ENCODE measurements at regions not wholly inside any gene's neighbourhood (a gene's known extent, or its start where the extent isn't known, plus 50 kb on each side); places are given as distances from the start of the nearest gene placed in this dataset.
"Not testable (repeated sequence)": the region's sequence is repeated elsewhere in the genome, so short reads cannot be mapped to it uniquely, and the experiment has no call there.

GRCh38 chr17:27095821-27096220 is 198.1 kb upstream of the WSB1 start:
- not testable (repeated sequence) for H3K4me3 ChIP-seq (ENCODE audit: low read depth in 1 of 2, low read length in 2 of 2); H3K4me1 ChIP-seq (ENCODE audit: insufficient read depth, low read length)

DNA sequence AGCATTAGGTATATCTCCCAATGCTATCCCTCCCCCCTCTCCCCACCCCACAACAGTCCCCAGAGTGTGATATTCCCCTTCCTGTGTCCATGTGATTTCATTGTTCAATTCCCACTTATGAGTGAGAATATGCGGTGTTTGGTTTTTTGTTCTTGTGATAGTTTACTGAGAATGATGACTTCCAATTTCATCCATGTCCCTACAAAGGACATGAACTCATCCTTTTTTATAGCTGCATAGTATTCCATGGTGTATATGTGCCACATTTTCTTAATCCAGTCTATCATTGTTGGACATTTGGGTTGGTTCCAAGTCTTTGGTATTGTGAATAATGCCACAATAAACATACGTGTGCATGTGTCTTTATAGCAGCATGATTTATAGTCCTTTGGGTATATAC is 194.6 kb upstream of the WSB1 start:
- not testable (repeated sequence) for H3K36me3 ChIP-seq (ENCODE audit: insufficient read depth, low read length); ATAC-seq (ENCODE audit: insufficient read depth, low read depth); H3K27ac ChIP-seq (ENCODE audit: low read length); H3K79me2 ChIP-seq (ENCODE audit: insufficient read depth, low read length); H3K9me3 ChIP-seq (ENCODE audit: insufficient read depth, low read length, severe bottlenecking); H3K27me3 ChIP-seq (ENCODE audit: insufficient read depth, low read length, poor library complexity); H3K4me3 ChIP-seq (ENCODE audit: low read depth in 1 of 2, low read length in 2 of 2); DNase-seq; H2AFZ ChIP-seq (ENCODE audit: low read depth, low read length); H3K4me2 ChIP-seq (ENCODE audit: insufficient read depth, low read length); H3K4me1 ChIP-seq (ENCODE audit: insufficient read depth, low read length); H3K9ac ChIP-seq (ENCODE audit: low read depth, low read length); H4K20me1 ChIP-seq (ENCODE audit: insufficient read depth, low read length)

More at GRCh38 chr17:27095821-27096220, 198.1 kb upstream of the WSB1 start:
- H2AFZ ChIP-seq (ENCODE audit: low read depth, low read length); H3K9me3 ChIP-seq (ENCODE audit: insufficient read depth, low read length, severe bottlenecking); H4K20me1 ChIP-seq (ENCODE audit: insufficient read depth, low read length); H3K79me2 ChIP-seq (ENCODE audit: insufficient read depth, low read length); H3K27ac ChIP-seq (ENCODE audit: low read length); DNase-seq; H3K36me3 ChIP-seq (ENCODE audit: insufficient read depth, low read length); H3K9ac ChIP-seq (ENCODE audit: low read depth, low read length); ATAC-seq (ENCODE audit: insufficient read depth, low read depth); H3K4me2 ChIP-seq (ENCODE audit: insufficient read depth, low read length); H3K27me3 ChIP-seq (ENCODE audit: insufficient read depth, low read length, poor library complexity): not testable (repeated sequence)

DNA sequence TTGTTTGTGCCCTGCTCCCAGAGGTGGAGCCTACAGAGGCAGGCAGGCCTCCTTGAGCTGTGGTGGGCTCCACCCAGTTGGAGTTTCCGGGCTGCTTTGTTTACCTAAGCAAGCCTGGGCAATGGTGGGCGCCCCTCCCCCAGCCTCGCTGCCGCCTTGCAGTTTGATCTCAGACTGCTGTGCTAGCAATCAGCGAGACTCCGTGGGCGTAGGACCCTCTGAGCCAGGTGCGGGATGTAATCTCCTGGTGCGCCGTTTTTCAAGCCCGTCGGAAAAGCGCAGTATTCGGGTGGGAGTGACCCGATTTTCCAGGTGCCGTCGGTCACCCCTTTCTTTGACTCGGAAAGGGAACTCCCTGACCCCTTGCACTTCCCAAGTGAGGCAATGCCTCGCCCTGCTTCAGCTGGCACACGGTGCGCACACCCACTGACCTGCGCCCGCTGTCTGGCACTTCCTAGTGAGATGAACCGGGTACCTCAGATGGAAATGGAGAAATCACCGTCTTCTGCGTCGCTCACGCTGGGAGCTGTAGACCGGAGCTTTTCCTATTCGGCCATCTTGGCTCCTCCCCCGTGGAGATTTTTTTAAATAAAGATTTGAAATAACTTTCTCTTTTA is 189.2 kb upstream of the WSB1 start:
- H4K20me1 ChIP-seq (ENCODE audit: insufficient read depth, low read length); H3K27ac ChIP-seq (ENCODE audit: low read length); H3K79me2 ChIP-seq (ENCODE audit: insufficient read depth, low read length); H2AFZ ChIP-seq (ENCODE audit: low read depth, low read length); H3K4me2 ChIP-seq (ENCODE audit: insufficient read depth, low read length); H3K36me3 ChIP-seq (ENCODE audit: insufficient read depth, low read length); H3K4me3 ChIP-seq (ENCODE audit: low read depth in 1 of 2, low read length in 2 of 2); H3K4me1 ChIP-seq (ENCODE audit: insufficient read depth, low read length); DNase-seq; ATAC-seq (ENCODE audit: insufficient read depth, low read depth); H3K9me3 ChIP-seq (ENCODE audit: insufficient read depth, low read length, severe bottlenecking); H3K27me3 ChIP-seq (ENCODE audit: insufficient read depth, low read length, poor library complexity); H3K9ac ChIP-seq (ENCODE audit: low read depth, low read length): not testable (repeated sequence)

DNA sequence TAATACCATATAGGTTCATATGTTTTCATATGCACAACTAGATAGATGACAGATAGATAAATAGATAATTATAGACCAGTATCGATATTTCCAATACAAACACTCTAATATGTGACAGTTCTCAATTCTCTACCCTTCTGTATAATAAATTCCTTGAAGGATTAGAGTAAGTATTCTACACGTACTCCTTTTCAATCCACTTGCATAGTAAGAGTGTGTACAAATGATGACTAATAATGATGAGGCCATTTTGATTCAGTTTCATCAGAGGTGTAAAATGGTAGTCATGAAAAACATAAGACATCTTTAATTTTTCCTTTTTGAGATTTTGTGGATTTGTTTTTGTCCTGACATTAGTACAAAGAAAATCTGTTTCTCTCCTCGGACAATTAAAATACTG is 188.3 kb upstream of the WSB1 start:
- Histone ChIP-seq H3K4me2 (ENCODE audit: insufficient read depth, low read length) (no peak overlapping the region), H3K9ac (ENCODE audit: low read depth, low read length) (no peak overlapping the region), H3K9me3 (ENCODE audit: insufficient read depth, low read length, severe bottlenecking) (no peaks in the 10 kb centered on the region), H3K27ac (ENCODE audit: low read length) (no peak overlapping the region), H3K79me2 (ENCODE audit: insufficient read depth, low read length) (no peaks in the 10 kb centered on the region), H4K20me1 (ENCODE audit: insufficient read depth, low read length) (no peaks in the 10 kb centered on the region), H3K36me3 (ENCODE audit: insufficient read depth, low read length) (no peaks in the 10 kb centered on the region), H3K4me1 (ENCODE audit: insufficient read depth, low read length) (no peaks in the 10 kb centered on the region), H3K27me3 (ENCODE audit: insufficient read depth, low read length, poor library complexity) (no peaks in the 10 kb centered on the region), H2AFZ (ENCODE audit: low read depth, low read length) (no peak overlapping the region), H3K4me3 (ENCODE audit: low read depth in 1 of 2, low read length in 2 of 2) (no peak overlapping the region)
- ATAC-seq (ENCODE audit: insufficient read depth, low read depth) = no peak
- TF ChIP-seq, protein P1, sequence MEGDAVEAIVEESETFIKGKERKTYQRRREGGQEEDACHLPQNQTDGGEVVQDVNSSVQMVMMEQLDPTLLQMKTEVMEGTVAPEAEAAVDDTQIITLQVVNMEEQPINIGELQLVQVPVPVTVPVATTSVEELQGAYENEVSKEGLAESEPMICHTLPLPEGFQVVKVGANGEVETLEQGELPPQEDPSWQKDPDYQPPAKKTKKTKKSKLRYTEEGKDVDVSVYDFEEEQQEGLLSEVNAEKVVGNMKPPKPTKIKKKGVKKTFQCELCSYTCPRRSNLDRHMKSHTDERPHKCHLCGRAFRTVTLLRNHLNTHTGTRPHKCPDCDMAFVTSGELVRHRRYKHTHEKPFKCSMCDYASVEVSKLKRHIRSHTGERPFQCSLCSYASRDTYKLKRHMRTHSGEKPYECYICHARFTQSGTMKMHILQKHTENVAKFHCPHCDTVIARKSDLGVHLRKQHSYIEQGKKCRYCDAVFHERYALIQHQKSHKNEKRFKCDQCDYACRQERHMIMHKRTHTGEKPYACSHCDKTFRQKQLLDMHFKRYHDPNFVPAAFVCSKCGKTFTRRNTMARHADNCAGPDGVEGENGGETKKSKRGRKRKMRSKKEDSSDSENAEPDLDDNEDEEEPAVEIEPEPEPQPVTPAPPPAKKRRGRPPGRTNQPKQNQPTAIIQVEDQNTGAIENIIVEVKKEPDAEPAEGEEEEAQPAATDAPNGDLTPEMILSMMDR (IDR thresholded peaks at IDR 0.05; ENCODE audit: borderline replicate concordance, extremely low read depth, low read length, poor library complexity, severe bottlenecking) = no peak
- no peak for TF ChIP-seq EZH2 (IDR thresholded peaks at IDR 0.05; ENCODE audit: borderline replicate concordance, low read depth, low read length, severe bottlenecking)
- no peak for DNase-seq

DNA sequence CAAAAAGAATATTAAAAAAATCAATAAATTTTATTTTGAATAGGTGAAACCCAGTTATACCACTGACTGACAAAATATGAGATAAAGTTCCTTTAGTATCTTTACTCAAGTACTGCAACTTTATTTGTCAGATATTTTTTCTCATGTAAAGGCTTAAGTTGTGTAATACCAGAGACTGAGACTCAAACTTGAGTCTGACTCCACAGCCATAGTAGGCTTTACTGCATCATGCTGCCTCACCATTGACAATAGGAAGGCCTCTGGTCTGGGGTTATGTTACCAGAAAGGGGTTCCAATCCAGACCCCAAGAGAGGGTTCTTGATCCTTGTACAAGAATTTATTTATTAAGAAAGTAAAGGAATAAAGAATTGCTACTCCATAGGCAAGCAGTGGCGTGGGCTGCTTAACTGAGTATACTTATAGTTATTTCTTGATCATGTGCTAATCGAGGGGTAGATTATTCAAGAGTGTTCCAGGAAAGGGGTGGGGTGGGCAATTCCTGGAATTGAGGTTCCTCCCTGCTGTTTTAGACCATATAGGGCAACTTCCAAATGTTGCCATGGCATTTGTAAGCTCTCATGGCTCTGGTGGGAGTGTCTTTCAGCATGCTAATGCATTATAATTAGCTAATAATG is 187.4 kb upstream of the WSB1 start:
- Histone ChIP-seq H3K9me3 (ENCODE audit: insufficient read depth, low read length, severe bottlenecking) (no peaks in the 10 kb centered on the region), H3K4me1 (ENCODE audit: insufficient read depth, low read length) (no peaks in the 10 kb centered on the region), H3K27ac (ENCODE audit: low read length) (no peak overlapping the region), H2AFZ (ENCODE audit: low read depth, low read length) (no peak overlapping the region), H3K4me3 (ENCODE audit: low read depth in 1 of 2, low read length in 2 of 2) (no peak overlapping the region), H3K36me3 (ENCODE audit: insufficient read depth, low read length) (no peaks in the 10 kb centered on the region), H3K4me2 (ENCODE audit: insufficient read depth, low read length) (no peak overlapping the region), H3K79me2 (ENCODE audit: insufficient read depth, low read length) (no peaks in the 10 kb centered on the region), H3K27me3 (ENCODE audit: insufficient read depth, low read length, poor library complexity) (no peaks in the 10 kb centered on the region), H4K20me1 (ENCODE audit: insufficient read depth, low read length) (no peaks in the 10 kb centered on the region), H3K9ac (ENCODE audit: low read depth, low read length) (no peak overlapping the region)
- no peak for DNase-seq
- no peak for TF ChIP-seq EZH2 (IDR thresholded peaks at IDR 0.05; ENCODE audit: borderline replicate concordance, low read depth, low read length, severe bottlenecking)
- TF ChIP-seq, protein P1 (IDR thresholded peaks at IDR 0.05; ENCODE audit: borderline replicate concordance, extremely low read depth, low read length, poor library complexity, severe bottlenecking) = no peak
- ATAC-seq (ENCODE audit: insufficient read depth, low read depth) = no peak

Data from DND-41 (cell line).